Neural progenitor cell (in vitro differentiated cells): ENCODE measurements at regions not wholly inside any gene's neighbourhood (a gene's known extent, or its start where the extent isn't known, plus 50 kb on each side); places are given as distances from the start of the nearest gene placed in this dataset.
"Not testable (repeated sequence)": the region's sequence is repeated elsewhere in the genome, so short reads cannot be mapped to it uniquely, and the experiment has no call there.

Experiments used
- DNase-seq: peaks from one replicate; pipeline ENCODE4 v3.0.0-alpha.2; 2016; ENCODE audit warnings: low spot score
- H2AFZ ChIP-seq: fragments of 200-600 bp; sonication (generic); replicated peaks from 2 replicates; pipeline ENCODE4 v1.6.1; 2016; ENCODE audit warnings: antibody characterized with exemption
- H3F3A ChIP-seq: fragments of 200-600 bp; sonication (generic); 2 replicates; pipeline ENCODE4 v1.6.1; 2016; ENCODE audit warnings: antibody characterized with exemption, low read depth
- H3K27ac ChIP-seq: fragments of 200-600 bp; sonication (generic); 2 replicates; pipeline ENCODE4 v1.5.1; 2016; ENCODE audit warnings: mild to moderate bottlenecking
- H3K27me3 ChIP-seq: fragments of 200-600 bp; sonication (generic); 2 replicates; pipeline ENCODE4 v1.6.1; 2016; ENCODE audit warnings: mild to moderate bottlenecking, moderate library complexity
- H3K36me3 ChIP-seq: fragments of 200-600 bp; sonication (generic); 2 replicates; pipeline ENCODE4 v1.5.1; 2016
- H3K4me1 ChIP-seq: fragments of 200-600 bp; sonication (generic); 2 replicates; pipeline ENCODE4 v1.6.1; 2016; ENCODE audit warnings: mixed run types
- H3K4me2 ChIP-seq: fragments of 200-600 bp; sonication (generic); 2 replicates; pipeline ENCODE4 v1.6.1; 2016
- H3K4me3 ChIP-seq: fragments of 200-600 bp; sonication (generic); 2 replicates; pipeline ENCODE4 v1.5.1; 2016
- H3K79me2 ChIP-seq: fragments of 200-600 bp; sonication (generic); 2 replicates; pipeline ENCODE4 v1.6.1; 2016; ENCODE audit warnings: low read depth
- H3K9ac ChIP-seq: fragments of 200-600 bp; sonication (generic); 2 replicates; pipeline ENCODE4 v1.6.1; 2016
- H3K9me3 ChIP-seq: fragments of 200-600 bp; sonication (generic); 2 replicates; pipeline ENCODE4 v1.5.1; 2016; ENCODE audit warnings: low read depth
- H4K20me1 ChIP-seq: fragments of 200-600 bp; sonication (generic); 2 replicates; pipeline ENCODE4 v1.6.1; 2016; ENCODE audit warnings: low read depth
- H3K27ac Mint-ChIP-seq: 3 replicates; pipeline ENCODE4 v1.8.0; 2021; ENCODE audit warnings: mixed read lengths
- H3K27me3 Mint-ChIP-seq: 2 replicates; pipeline ENCODE4 v1.8.0; 2022; ENCODE audit warnings: low read depth, mild to moderate bottlenecking, inconsistent platforms, moderate library complexity, mixed read lengths; ENCODE audit not compliant: insufficient read depth
- H3K36me3 Mint-ChIP-seq: 3 replicates; pipeline ENCODE4 v1.8.0; 2021; ENCODE audit warnings: mixed read lengths
- H3K4me1 Mint-ChIP-seq: 3 replicates; pipeline ENCODE4 v1.8.0; 2021; ENCODE audit warnings: mixed read lengths
- H3K4me3 Mint-ChIP-seq: 3 replicates; pipeline ENCODE4 v1.8.0; 2021; ENCODE audit warnings: mild to moderate bottlenecking, moderate library complexity, mixed read lengths
- H3K9me3 Mint-ChIP-seq: 3 replicates; pipeline ENCODE4 v1.8.0; 2020; ENCODE audit warnings: mixed read lengths
- EZH2 ChIP-seq: fragments of 200-600 bp; sonication (generic); IDR thresholded peaks from 2 replicates; pipeline ENCODE4 v1.6.1; 2017; ENCODE audit warnings: antibody characterized with exemption, mild to moderate bottlenecking, moderate library complexity
- EZH2phosphoT487 ChIP-seq: fragments of 200-600 bp; sonication (generic); IDR thresholded peaks from 2 replicates; pipeline ENCODE4 v1.6.1; 2017; ENCODE audit warnings: antibody characterized with exemption
- TF ChIP-seq, protein P1 (sequence below): fragments of 200-600 bp; sonication (generic); IDR thresholded peaks from 2 replicates; pipeline ENCODE4 v1.5.1; 2017; ENCODE audit warnings: antibody characterized with exemption, mild to moderate bottlenecking

DNA sequence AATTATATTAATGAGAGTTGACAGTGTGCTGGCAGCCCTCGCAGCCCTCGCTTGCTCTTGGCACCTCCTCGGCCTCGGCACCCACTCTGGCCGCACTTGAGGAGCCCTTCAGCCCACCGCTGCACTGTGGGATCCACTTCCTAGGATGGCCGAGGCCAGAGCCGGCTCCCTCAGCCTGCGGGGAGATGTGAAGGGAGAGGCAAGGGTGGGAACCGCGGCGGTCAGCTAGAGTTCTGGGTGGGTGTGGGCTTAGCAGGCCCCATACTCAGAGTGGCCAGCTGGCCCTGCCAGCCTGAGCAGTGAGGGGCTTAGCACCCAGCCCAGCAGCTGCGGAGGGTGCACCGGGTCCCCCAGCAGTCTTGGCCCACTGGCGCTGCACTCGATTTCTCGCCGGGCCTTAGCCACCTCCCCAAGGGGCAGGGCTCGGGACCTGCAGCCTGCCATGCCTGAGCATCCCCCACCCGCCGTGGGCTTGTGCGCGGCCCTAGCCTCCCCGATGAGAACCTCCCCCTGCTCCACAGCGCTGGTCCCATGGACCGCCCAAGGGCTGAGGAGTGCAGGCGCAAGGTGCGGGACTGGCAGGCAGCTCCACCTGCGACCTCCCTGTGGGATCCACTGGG is 68.2 kb upstream of the LRRTM4 start:
- Histone ChIP-seq H3K36me3 (no peaks in the 10 kb centered on the region), H4K20me1 (no peaks in the 10 kb centered on the region), H3K27me3 (no peaks in the 10 kb centered on the region), H3K4me3 (no peak overlapping the region), H3K9ac (no peak overlapping the region), H3K4me1 (peaks cover 6% of the 10 kb centered on the region), H3F3A (no peaks in the 10 kb centered on the region), H2AFZ (no peak overlapping the region), H3K79me2 (peaks cover 25% of the 10 kb centered on the region), H3K9me3 (no peaks in the 10 kb centered on the region), H3K27ac (no peak overlapping the region), H3K4me2 (no peak overlapping the region)
- TF ChIP-seq, protein P1, sequence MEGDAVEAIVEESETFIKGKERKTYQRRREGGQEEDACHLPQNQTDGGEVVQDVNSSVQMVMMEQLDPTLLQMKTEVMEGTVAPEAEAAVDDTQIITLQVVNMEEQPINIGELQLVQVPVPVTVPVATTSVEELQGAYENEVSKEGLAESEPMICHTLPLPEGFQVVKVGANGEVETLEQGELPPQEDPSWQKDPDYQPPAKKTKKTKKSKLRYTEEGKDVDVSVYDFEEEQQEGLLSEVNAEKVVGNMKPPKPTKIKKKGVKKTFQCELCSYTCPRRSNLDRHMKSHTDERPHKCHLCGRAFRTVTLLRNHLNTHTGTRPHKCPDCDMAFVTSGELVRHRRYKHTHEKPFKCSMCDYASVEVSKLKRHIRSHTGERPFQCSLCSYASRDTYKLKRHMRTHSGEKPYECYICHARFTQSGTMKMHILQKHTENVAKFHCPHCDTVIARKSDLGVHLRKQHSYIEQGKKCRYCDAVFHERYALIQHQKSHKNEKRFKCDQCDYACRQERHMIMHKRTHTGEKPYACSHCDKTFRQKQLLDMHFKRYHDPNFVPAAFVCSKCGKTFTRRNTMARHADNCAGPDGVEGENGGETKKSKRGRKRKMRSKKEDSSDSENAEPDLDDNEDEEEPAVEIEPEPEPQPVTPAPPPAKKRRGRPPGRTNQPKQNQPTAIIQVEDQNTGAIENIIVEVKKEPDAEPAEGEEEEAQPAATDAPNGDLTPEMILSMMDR: no peak
- TF ChIP-seq EZH2phosphoT487 (no peak), EZH2 (no peak)
- H3K4me1 Mint-ChIP-seq: no peaks in the 10 kb centered on the region
- H3K9me3 Mint-ChIP-seq: peaks cover 9% of the 10 kb centered on the region
- no peaks in the 10 kb centered on the region for H3K27me3 Mint-ChIP-seq
- H3K27ac Mint-ChIP-seq: no peak overlapping the region
- no peak overlapping the region for H3K4me3 Mint-ChIP-seq
- no peaks in the 10 kb centered on the region for H3K36me3 Mint-ChIP-seq
- DNase-seq: no peak

DNA sequence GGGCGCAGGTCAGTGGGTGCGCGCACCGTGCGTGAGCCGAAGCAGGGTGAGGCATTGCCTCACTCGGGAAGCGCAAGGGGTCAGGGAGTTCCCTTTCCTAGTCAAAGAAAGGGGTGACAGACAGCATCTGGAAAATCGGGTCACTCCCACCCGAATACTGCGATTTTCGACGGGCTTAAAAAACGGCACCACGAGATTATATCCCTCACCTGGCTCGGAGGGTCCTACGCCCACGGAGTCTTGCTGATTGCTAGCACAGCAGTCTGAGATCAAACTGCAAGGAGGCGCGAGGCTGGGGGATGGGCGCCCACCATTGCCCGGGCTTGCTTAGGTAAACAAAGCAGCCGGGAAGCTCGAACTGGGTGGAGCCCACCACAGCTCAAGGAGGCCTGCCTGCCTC is 70.8 kb upstream of the LRRTM4 start:
- not testable (repeated sequence) for H3K4me1 Mint-ChIP-seq, H3K36me3 Mint-ChIP-seq, H3K27ac ChIP-seq, H3K27me3 Mint-ChIP-seq, H4K20me1 ChIP-seq, H3K27me3 ChIP-seq, H3F3A ChIP-seq, H3K9me3 Mint-ChIP-seq, H3K9me3 ChIP-seq, H3K4me1 ChIP-seq, H3K36me3 ChIP-seq
- Histone ChIP-seq H3K4me2 (peak overlapping the region; percentile 75), H3K9ac (peak overlapping the region; percentile 65), H2AFZ (peak overlapping the region; percentile 57), H3K79me2 (peaks cover 18% of the 10 kb centered on the region), H3K4me3 (peak overlapping the region; percentile 63)
- DNase-seq: peak; percentile 56
- Mint-ChIP-seq H3K27ac (peak overlapping the region; percentile 53), H3K4me3 (peak overlapping the region; percentile 63)

DNA sequence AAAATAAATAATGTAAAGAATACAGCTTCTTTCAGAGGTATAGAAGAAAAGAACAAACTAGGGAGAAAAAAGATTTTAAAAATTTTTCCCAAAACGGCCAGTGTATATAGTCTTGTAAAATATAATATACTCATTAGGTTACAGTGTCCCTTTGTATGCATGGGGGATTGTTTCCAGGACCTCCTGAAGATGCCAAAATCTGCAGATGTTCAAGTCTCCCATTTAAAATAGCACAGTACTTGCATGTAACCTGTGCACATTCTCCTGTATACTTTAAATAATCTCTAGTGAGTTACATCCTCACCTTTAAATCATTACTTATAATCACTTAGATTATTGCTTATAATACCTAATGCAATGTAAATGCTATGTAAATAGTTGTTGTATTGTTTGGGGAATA is 80.6 kb upstream of the LRRTM4 start:
- TF ChIP-seq EZH2phosphoT487: no peak
- TF ChIP-seq, protein P1: no peak
- no peak for TF ChIP-seq EZH2
- no peak overlapping the region for H3K4me3 Mint-ChIP-seq
- Histone ChIP-seq H2AFZ (no peak overlapping the region), H4K20me1 (no peaks in the 10 kb centered on the region), H3F3A (no peaks in the 10 kb centered on the region), H3K27ac (no peak overlapping the region), H3K79me2 (no peaks in the 10 kb centered on the region), H3K27me3 (no peaks in the 10 kb centered on the region), H3K36me3 (no peaks in the 10 kb centered on the region), H3K9ac (no peak overlapping the region), H3K9me3 (no peaks in the 10 kb centered on the region), H3K4me3 (no peak overlapping the region), H3K4me1 (no peaks in the 10 kb centered on the region), H3K4me2 (no peak overlapping the region)
- no peak for DNase-seq
- H3K4me1 Mint-ChIP-seq: no peaks in the 10 kb centered on the region
- peaks cover 2% of the 10 kb centered on the region for H3K27me3 Mint-ChIP-seq
- no peak overlapping the region for H3K27ac Mint-ChIP-seq
- no peaks in the 10 kb centered on the region for H3K9me3 Mint-ChIP-seq
- H3K36me3 Mint-ChIP-seq: no peaks in the 10 kb centered on the region

DNA sequence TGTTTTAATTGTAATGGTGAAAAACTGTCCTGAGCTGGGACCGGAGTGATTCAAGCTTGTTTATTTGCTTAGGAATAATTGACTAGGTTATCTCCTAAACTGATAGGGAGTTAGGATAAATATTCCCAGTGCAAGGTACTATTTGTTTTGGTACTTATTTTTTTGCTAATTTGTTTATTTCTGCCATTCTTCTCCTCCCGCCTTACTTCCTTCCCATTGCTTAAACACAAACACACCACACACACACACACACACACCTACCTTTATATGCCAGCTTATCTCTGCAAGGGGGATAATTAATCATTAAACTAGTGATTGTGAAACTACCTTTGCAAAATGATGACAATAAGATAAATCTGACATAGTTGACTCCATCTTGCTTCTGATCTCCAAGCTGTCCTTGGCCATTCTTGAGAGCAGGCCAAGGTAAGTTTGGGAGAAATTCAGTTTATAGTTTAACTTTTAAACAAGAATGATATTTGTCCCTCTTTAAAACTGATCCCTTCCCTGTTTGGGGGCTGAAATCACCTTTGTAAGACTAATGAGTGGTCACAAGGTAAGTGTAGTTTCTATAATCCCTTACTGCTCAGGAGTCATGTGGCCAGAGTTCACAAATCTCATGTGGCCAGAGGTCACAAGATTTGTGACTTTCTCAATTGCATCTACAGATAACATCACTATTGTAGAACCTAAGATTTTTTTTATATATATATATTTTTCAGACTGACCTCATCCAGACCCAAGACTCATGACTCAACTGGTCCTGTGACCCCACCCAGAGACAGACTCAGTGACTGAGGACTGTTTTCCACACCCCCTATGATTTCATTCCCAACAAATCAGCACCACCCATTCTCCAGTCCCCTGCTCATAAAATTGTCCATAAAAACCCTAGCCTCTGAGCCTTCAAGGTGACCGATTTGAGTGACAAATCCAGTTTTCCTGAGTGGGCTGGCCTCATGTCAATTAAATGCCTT is 83.1 kb upstream of the LRRTM4 start:
- H3K4me2 ChIP-seq: no peak overlapping the region
- no peaks in the 10 kb centered on the region for H3K4me1 ChIP-seq
- H3K9ac ChIP-seq: no peak overlapping the region
- no peak overlapping the region for H3K4me3 ChIP-seq
- Mint-ChIP-seq H3K4me3 (no peak overlapping the region), H3K27ac (no peak overlapping the region), H3K4me1 (no peaks in the 10 kb centered on the region), H3K27me3 (peaks cover 2% of the 10 kb centered on the region), H3K36me3 (no peaks in the 10 kb centered on the region), H3K9me3 (peaks cover 3% of the 10 kb centered on the region)
- no peaks in the 10 kb centered on the region for H3K36me3 ChIP-seq
- DNase-seq: no peak
- H4K20me1 ChIP-seq: no peaks in the 10 kb centered on the region
- H3K79me2 ChIP-seq: no peaks in the 10 kb centered on the region
- H3F3A ChIP-seq: no peaks in the 10 kb centered on the region
- no peak for TF ChIP-seq EZH2phosphoT487
- no peaks in the 10 kb centered on the region for H3K27me3 ChIP-seq
- no peaks in the 10 kb centered on the region for H3K9me3 ChIP-seq
- H3K27ac ChIP-seq: no peak overlapping the region
- H2AFZ ChIP-seq: no peak overlapping the region
